Loucy (cell line): ENCODE measurements at regions not wholly inside any gene's neighbourhood (a gene's known extent, or its start where the extent isn't known, plus 50 kb on each side); places are given as distances from the start of the nearest gene placed in this dataset.

Experiments
- H2AFZ ChIP-seq: fragments of 200-600 bp; sonication (generic); 2 replicates; pipeline ENCODE4 v1.6.0; 2016; ENCODE audit warnings: antibody characterized with exemption, mild to moderate bottlenecking, low read length, moderate library complexity
- H3F3A ChIP-seq: fragments of 200-600 bp; 2 replicates; pipeline ENCODE4 v1.6.0; 2016; ENCODE audit warnings: antibody characterized with exemption, low read depth, mild to moderate bottlenecking
- H3K27me3 ChIP-seq: fragments of 200-600 bp; sonication (generic); 2 replicates; pipeline ENCODE4 v1.6.1; 2014; ENCODE audit warnings: low read length, mild to moderate bottlenecking; ENCODE audit not compliant: insufficient read depth, poor library complexity, severe bottlenecking
- H3K36me3 ChIP-seq: fragments of 200-600 bp; sonication (generic); 2 replicates; pipeline ENCODE4 v1.6.1; 2016; ENCODE audit warnings: low read length; ENCODE audit not compliant: insufficient read depth
- H3K4me1 ChIP-seq: fragments of 200-600 bp; sonication (generic); 2 replicates; pipeline ENCODE4 v1.5.1; 2014; ENCODE audit warnings: low read length, mild to moderate bottlenecking; ENCODE audit not compliant: insufficient read depth, poor library complexity, severe bottlenecking
- H3K4me2 ChIP-seq: fragments of 200-600 bp; sonication (generic); 2 replicates; pipeline ENCODE4 v1.6.0; 2014; ENCODE audit warnings: antibody characterized with exemption, low read length, low read depth, mild to moderate bottlenecking; ENCODE audit not compliant: poor library complexity, severe bottlenecking
- H3K4me3 ChIP-seq: fragments of 200-600 bp; sonication (generic); 2 replicates; pipeline ENCODE4 v1.5.1; 2014; ENCODE audit warnings: low read length, mild to moderate bottlenecking, mixed read lengths; ENCODE audit not compliant: poor library complexity, severe bottlenecking
- H3K79me2 ChIP-seq: fragments of 200-600 bp; sonication (generic); 2 replicates; pipeline ENCODE4 v1.6.1; 2014; ENCODE audit warnings: low read length; ENCODE audit not compliant: insufficient read depth
- H3K9ac ChIP-seq: fragments of 200-600 bp; sonication (generic); 2 replicates; pipeline ENCODE4 v1.6.0; 2014; ENCODE audit warnings: mild to moderate bottlenecking, low read depth, low read length, moderate library complexity; ENCODE audit not compliant: poor library complexity, severe bottlenecking
- H3K9me2 ChIP-seq: fragments of 200-600 bp; sonication (generic); replicated peaks from 2 replicates; pipeline ENCODE4 v1.6.1; 2016; ENCODE audit warnings: low read depth, low read length, mixed read lengths
- H3K9me3 ChIP-seq: fragments of 200-600 bp; sonication (generic); 2 replicates; pipeline ENCODE4 v1.6.1; 2014; ENCODE audit warnings: mild to moderate bottlenecking, antibody characterized with exemption, low read length, low read depth; ENCODE audit not compliant: insufficient read depth
- H4K20me1 ChIP-seq: fragments of 200-600 bp; sonication (generic); 2 replicates; pipeline ENCODE4 v1.6.0; 2014; ENCODE audit warnings: antibody characterized with exemption, low read length, mild to moderate bottlenecking; ENCODE audit not compliant: insufficient read depth, poor library complexity, severe bottlenecking
- EZH2phosphoT487 ChIP-seq: fragments of 200-600 bp; IDR thresholded peaks from 2 replicates; pipeline ENCODE4 v1.6.1; 2018; ENCODE audit warnings: antibody characterized with exemption, mild to moderate bottlenecking, moderate library complexity, borderline replicate concordance
- TF ChIP-seq, protein P1 (sequence below): fragments of 200-600 bp; sonication (generic); conservative IDR thresholded peaks from 2 replicates; pipeline ENCODE4 v1.5.1; 2014; ENCODE audit warnings: mild to moderate bottlenecking, antibody characterized with exemption, low read length

DNA sequence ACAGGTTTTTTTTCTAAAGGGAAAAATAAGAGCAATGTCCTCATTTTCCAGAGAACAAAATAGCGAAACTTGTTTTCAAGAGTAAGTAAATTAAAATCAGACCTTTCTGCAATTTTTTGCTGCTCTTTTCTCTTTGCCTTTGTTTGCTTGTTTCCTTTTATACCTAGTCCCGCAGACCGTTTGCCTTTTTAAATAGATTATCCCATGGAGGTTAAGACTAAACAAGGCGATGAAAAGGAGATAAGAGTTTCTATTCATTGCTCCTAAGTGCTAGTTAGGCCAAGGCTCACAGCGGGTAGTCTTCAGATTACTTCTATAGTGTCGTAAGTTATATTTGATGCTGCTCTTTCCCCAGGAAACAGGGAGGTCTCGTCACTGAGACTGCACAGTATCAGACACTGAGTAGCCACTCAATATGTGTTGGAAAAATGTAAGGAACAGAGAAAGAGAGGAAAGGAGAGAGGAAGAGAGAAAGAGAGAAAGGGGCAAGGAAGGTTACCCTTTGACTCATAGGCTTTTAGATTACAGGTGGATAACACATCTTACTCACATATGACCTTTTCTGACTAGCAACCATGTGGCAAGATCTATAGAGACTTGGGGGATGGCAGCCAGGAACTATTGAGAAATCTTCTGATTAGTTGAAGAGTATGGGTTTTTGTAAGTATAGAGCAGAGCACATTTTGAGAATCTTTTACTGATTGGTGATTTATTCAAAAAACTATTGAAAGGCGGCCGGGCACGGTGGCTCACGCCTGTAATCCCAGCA lies 107.5 kb upstream of the PARP11 start:
- no peaks in the 10 kb centered on the region for H3K79me2 ChIP-seq
- no peak overlapping the region for H3K9ac ChIP-seq
- no peaks in the 10 kb centered on the region for H4K20me1 ChIP-seq
- no peaks in the 10 kb centered on the region; the same call in 1 of the 2 replicates for H3K9me3 ChIP-seq
- H3K4me3 ChIP-seq, result no peak overlapping the region
- no peaks in the 10 kb centered on the region for H3K9me2 ChIP-seq
- H3K4me2 ChIP-seq, result no peak overlapping the region
- no peaks in the 10 kb centered on the region for H3F3A ChIP-seq
- H3K27me3 ChIP-seq, result no peaks in the 10 kb centered on the region
- H2AFZ ChIP-seq, result no peak overlapping the region
- H3K4me1 ChIP-seq, result no peaks in the 10 kb centered on the region
- TF ChIP-seq, protein P1, sequence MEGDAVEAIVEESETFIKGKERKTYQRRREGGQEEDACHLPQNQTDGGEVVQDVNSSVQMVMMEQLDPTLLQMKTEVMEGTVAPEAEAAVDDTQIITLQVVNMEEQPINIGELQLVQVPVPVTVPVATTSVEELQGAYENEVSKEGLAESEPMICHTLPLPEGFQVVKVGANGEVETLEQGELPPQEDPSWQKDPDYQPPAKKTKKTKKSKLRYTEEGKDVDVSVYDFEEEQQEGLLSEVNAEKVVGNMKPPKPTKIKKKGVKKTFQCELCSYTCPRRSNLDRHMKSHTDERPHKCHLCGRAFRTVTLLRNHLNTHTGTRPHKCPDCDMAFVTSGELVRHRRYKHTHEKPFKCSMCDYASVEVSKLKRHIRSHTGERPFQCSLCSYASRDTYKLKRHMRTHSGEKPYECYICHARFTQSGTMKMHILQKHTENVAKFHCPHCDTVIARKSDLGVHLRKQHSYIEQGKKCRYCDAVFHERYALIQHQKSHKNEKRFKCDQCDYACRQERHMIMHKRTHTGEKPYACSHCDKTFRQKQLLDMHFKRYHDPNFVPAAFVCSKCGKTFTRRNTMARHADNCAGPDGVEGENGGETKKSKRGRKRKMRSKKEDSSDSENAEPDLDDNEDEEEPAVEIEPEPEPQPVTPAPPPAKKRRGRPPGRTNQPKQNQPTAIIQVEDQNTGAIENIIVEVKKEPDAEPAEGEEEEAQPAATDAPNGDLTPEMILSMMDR, result no peak
- TF ChIP-seq EZH2phosphoT487, result no peak
- H3K36me3 ChIP-seq, result no peaks in the 10 kb centered on the region

DNA sequence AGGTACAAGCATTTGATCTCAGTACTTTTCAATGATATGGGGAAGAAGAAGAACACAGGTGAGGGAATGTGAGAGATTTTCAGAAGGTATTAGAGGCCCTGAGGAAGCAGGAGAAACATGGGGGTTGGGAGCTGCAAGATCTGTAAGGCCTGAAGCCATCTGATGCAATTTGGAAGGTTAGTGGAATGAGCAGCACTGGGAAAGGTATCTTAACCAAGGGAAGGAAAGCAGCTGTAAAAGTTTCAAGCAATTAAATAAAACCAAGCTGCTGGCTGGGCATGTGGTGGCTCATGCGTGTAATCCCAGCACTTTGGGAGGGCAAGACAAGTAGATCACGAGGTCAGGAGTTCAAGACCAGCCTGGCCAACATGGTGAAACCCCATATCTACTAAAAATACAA lies 104.4 kb upstream of the PARP11 start:
- Histone ChIP-seq H3K4me2 (no peak overlapping the region), H3K4me3 (no peak overlapping the region), H3K9me2 (no peaks in the 10 kb centered on the region), H2AFZ (no peak overlapping the region), H3F3A (no peaks in the 10 kb centered on the region), H3K9me3 (no peaks in the 10 kb centered on the region), H3K9ac (no peak overlapping the region), H3K36me3 (no peaks in the 10 kb centered on the region), H3K4me1 (peaks cover 5% of the 10 kb centered on the region), H3K27me3 (no peaks in the 10 kb centered on the region), H4K20me1 (no peaks in the 10 kb centered on the region), H3K79me2 (no peaks in the 10 kb centered on the region)
- TF ChIP-seq, protein P1, result no peak
- TF ChIP-seq EZH2phosphoT487, result no peak

DNA sequence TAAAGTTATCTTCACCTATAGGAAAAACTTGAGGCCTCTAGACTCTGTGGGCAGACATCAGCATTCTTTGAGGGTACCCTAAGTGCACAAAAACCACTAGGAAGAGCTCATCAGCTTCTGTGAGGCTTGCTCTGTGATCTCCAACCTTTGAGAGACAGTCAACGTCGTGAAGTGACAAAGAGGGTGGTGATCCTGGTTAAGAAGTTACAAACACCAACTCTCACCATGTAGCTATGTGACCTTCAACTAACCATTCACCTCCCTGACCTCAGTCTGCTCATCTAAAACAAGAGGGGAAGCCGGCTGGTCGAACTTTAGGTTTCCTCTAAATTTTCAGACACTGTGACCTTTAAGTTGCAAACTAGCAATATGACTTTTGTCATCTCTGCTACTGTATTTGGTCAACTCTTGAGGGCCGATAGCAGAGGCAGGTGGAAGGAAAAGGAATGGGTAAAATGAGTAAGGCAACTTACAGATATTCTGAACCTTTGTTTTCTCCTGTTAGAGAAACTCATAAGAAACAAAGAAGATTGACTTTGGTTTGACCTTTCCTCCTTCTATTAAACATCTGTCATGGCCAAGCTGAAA lies 103.2 kb upstream of the PARP11 start:
- peaks cover 5% of the 10 kb centered on the region for H3K4me1 ChIP-seq
- H3K9me3 ChIP-seq, result no peaks in the 10 kb centered on the region
- no peaks in the 10 kb centered on the region for H3K27me3 ChIP-seq
- H3K79me2 ChIP-seq, result no peaks in the 10 kb centered on the region
- no peak overlapping the region for H2AFZ ChIP-seq
- H3K9me2 ChIP-seq, result no peaks in the 10 kb centered on the region
- no peaks in the 10 kb centered on the region for H3K36me3 ChIP-seq
- H4K20me1 ChIP-seq, result no peaks in the 10 kb centered on the region
- H3K9ac ChIP-seq, result no peak overlapping the region
- H3K4me2 ChIP-seq, result no peak overlapping the region
- TF ChIP-seq, protein P1, result no peak
- no peak for TF ChIP-seq EZH2phosphoT487
- H3K4me3 ChIP-seq, result no peak overlapping the region
- no peaks in the 10 kb centered on the region for H3F3A ChIP-seq
